22Rv1 (cell line): ENCODE measurements at regions not wholly inside any gene's neighbourhood (a gene's known extent, or its start where the extent isn't known, plus 50 kb on each side); places are given as distances from the start of the nearest gene placed in this dataset.

ENCODE experiments used
- ZFX ChIP-seq: fragments of 450-650 bp; IDR thresholded peaks from 2 replicates; pipeline ENCODE4 v1.6.1; 2017; ENCODE audit warnings: antibody characterized with exemption, borderline replicate concordance
- TF ChIP-seq, protein P1 (sequence below): fragments of 450-650 bp; IDR thresholded peaks from 2 replicates; pipeline ENCODE4 v1.5.1; 2017; ENCODE audit warnings: mild to moderate bottlenecking

DNA sequence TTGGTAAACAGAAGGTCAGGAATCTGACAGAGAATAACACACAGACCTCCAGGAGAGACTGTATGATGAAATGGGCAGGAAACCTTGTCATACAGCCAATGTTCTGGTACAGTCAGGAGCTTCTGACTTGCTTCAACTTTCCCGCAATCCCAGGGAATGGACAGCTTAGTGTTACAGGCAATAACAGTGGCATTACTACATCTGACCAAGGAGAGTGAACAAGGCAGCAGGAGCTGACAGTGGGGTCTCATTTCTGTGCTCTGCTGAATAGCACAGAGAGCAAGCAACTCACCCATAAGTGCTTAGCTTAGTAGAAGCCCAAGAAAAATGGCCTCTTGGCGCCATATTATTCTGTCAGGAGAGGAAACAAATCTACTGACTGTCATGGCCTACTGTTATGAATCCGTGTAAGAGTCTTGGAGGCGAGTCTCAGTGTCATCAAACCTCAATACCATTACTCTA, 186.2 kb upstream of the MTPN start:
- TF ChIP-seq, protein P1, sequence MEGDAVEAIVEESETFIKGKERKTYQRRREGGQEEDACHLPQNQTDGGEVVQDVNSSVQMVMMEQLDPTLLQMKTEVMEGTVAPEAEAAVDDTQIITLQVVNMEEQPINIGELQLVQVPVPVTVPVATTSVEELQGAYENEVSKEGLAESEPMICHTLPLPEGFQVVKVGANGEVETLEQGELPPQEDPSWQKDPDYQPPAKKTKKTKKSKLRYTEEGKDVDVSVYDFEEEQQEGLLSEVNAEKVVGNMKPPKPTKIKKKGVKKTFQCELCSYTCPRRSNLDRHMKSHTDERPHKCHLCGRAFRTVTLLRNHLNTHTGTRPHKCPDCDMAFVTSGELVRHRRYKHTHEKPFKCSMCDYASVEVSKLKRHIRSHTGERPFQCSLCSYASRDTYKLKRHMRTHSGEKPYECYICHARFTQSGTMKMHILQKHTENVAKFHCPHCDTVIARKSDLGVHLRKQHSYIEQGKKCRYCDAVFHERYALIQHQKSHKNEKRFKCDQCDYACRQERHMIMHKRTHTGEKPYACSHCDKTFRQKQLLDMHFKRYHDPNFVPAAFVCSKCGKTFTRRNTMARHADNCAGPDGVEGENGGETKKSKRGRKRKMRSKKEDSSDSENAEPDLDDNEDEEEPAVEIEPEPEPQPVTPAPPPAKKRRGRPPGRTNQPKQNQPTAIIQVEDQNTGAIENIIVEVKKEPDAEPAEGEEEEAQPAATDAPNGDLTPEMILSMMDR: no peak
- TF ChIP-seq ZFX: no peak
